Caco-2 (cell line): ENCODE measurements at regions not wholly inside any gene's neighbourhood (a gene's known extent, or its start where the extent isn't known, plus 50 kb on each side); places are given as distances from the start of the nearest gene placed in this dataset.
"Not testable (repeated sequence)": the region's sequence is repeated elsewhere in the genome, so short reads cannot be mapped to it uniquely, and the experiment has no call there.

Experiments
- BruUV-seq: library from RNA; stranded (reverse); fragments of 400-500 nt; replicated peaks from 2 replicates; lab custom pipeline; 2021; lab: Mats Ljungman, UMichigan
- CTCF ChIA-PET: fragments of 300-600 bp; sonication (Branson Sonifier 250); formaldehyde crosslinking; loops from one replicate; lab custom pipeline; 2022; ENCODE audit warnings: antibody characterized with exemption; lab: Charles Lee
- POLR2A ChIA-PET: fragments of 300-600 bp; sonication (Branson Sonifier 250); formaldehyde crosslinking; loops from one replicate; lab custom pipeline; 2022; ENCODE audit warnings: antibody characterized with exemption; lab: Charles Lee
- DNase-seq, 2 experiments: peaks; one replicate each; pipeline versions ENCODE4 v3.0.0 to v3.0.0-alpha.2; 2020 to 2022
- H3K27me3 ChIP-seq: replicated peaks from 2 replicates; pipeline ENCODE4 v1.6.0; 2011; ENCODE audit warnings: low read length; ENCODE audit not compliant: control insufficient read depth, insufficient read depth
- H3K36me3 ChIP-seq: 2 replicates; pipeline ENCODE4 v1.5.1; 2011; ENCODE audit warnings: low read length; ENCODE audit not compliant: control insufficient read depth, insufficient read depth
- H3K4me1 ChIP-seq: fragments of 250-450 bp; sonication (Bioruptor Pico); 2 replicates; pipeline ENCODE4 v1.5.1; 2020; ENCODE audit warnings: mild to moderate bottlenecking
- H3K4me3 ChIP-seq: 2 replicates; pipeline ENCODE4 v1.5.1; 2011; ENCODE audit warnings: low read depth, mild to moderate bottlenecking, control low read depth, low read length
- H3K9me3 ChIP-seq: fragments of 250-450 bp; sonication (Bioruptor Pico); 2 replicates; pipeline ENCODE4 v1.5.1; 2020; ENCODE audit warnings: mild to moderate bottlenecking, moderate library complexity
- H3K27ac Mint-ChIP-seq: one replicate; pipeline ENCODE4 v1.8.0; 2022; ENCODE audit warnings: mixed read lengths; ENCODE audit not compliant: unreplicated experiment
- H3K27me3 Mint-ChIP-seq: one replicate; pipeline ENCODE4 v1.8.0; 2022; ENCODE audit warnings: mixed read lengths; ENCODE audit not compliant: insufficient read depth, unreplicated experiment
- H3K36me3 Mint-ChIP-seq: one replicate; pipeline ENCODE4 v1.8.0; 2022; ENCODE audit warnings: mild to moderate bottlenecking, mixed read lengths; ENCODE audit not compliant: insufficient read depth, unreplicated experiment
- H3K4me1 Mint-ChIP-seq: one replicate; pipeline ENCODE4 v1.8.0; 2022; ENCODE audit warnings: low read depth, mixed read lengths; ENCODE audit not compliant: unreplicated experiment
- H3K4me3 Mint-ChIP-seq: one replicate; pipeline ENCODE4 v1.8.0; 2022; ENCODE audit warnings: mild to moderate bottlenecking, moderate library complexity, mixed read lengths; ENCODE audit not compliant: unreplicated experiment
- H3K9me3 Mint-ChIP-seq: one replicate; pipeline ENCODE4 v1.8.0; 2022; ENCODE audit warnings: mixed read lengths; ENCODE audit not compliant: unreplicated experiment
- intact Hi-C: fragments of 100-400 bp; cut with micrococcal nuclease; formaldehyde crosslinking; loops from one replicate; pipeline ENCODE4 v1.10.0; 2022; ENCODE audit not compliant: unreplicated experiment
- TF ChIP-seq, protein P1 (sequence below), 2 experiments: fragments of 200-600 bp in 1 of 2; IDR thresholded peaks; 1 replicate in 1 of 2; 2 replicates in 1 of 2; pipeline versions ENCODE4 v1.5.1 to v1.8.0; 2011 to 2022; ENCODE audit warnings: antibody characterized with exemption in 1 of 2, control low read depth in 1 of 2, inconsistent platforms in 1 of 2, low read depth in 1 of 2, low read length in 1 of 2, mild to moderate bottlenecking in 1 of 2, moderate library complexity in 1 of 2; ENCODE audit not compliant: insufficient read depth in 1 of 2, severe bottlenecking in 1 of 2, unreplicated experiment in 1 of 2

DNA sequence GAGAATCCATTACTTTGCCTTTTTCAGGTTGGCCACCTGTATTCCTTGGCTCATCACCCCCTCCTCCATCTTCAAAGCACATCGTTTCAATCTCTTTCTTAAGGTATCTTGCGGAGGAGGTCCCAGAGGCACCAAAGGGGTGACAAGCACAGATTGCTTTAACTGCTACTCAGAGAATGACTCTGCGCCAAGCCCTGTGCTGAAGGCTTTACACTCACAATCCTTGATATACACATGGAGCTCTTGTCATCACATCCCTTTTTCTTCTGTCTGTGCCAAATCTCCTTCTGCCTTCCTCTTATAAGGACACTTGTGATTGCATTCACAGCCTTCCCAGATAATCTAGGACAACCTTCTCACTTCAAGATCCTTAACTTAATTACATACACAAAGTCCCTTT is 134.7 kb upstream of the MAMLD1 start:
- H3K27me3 Mint-ChIP-seq = peaks cover 16% of the 10 kb centered on the region
- no peaks in the 10 kb centered on the region for H3K9me3 Mint-ChIP-seq
- CTCF ChIA-PET = no interaction called here
- Histone ChIP-seq H3K4me3 (no peak overlapping the region), H3K9me3 (no peaks in the 10 kb centered on the region), H3K36me3 (no peaks in the 10 kb centered on the region), H3K4me1 (no peaks in the 10 kb centered on the region), H3K27me3 (no peaks in the 10 kb centered on the region)
- H3K36me3 Mint-ChIP-seq = no peaks in the 10 kb centered on the region
- no peaks in the 10 kb centered on the region for H3K4me1 Mint-ChIP-seq
- intact Hi-C loops = no loop called here
- BruUV-seq = no TSS peak
- no peak overlapping the region for H3K27ac Mint-ChIP-seq
- no peak overlapping the region for H3K4me3 Mint-ChIP-seq
- POLR2A ChIA-PET = no interaction called here
- TF ChIP-seq, protein P1, sequence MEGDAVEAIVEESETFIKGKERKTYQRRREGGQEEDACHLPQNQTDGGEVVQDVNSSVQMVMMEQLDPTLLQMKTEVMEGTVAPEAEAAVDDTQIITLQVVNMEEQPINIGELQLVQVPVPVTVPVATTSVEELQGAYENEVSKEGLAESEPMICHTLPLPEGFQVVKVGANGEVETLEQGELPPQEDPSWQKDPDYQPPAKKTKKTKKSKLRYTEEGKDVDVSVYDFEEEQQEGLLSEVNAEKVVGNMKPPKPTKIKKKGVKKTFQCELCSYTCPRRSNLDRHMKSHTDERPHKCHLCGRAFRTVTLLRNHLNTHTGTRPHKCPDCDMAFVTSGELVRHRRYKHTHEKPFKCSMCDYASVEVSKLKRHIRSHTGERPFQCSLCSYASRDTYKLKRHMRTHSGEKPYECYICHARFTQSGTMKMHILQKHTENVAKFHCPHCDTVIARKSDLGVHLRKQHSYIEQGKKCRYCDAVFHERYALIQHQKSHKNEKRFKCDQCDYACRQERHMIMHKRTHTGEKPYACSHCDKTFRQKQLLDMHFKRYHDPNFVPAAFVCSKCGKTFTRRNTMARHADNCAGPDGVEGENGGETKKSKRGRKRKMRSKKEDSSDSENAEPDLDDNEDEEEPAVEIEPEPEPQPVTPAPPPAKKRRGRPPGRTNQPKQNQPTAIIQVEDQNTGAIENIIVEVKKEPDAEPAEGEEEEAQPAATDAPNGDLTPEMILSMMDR (IDR thresholded peaks at IDR 0.05; ENCODE audit: insufficient read depth in 1 of 2, low read depth in 1 of 2, low read length in 1 of 2, severe bottlenecking in 1 of 2, unreplicated experiment in 1 of 2) = no peak
- no peak for DNase-seq

DNA sequence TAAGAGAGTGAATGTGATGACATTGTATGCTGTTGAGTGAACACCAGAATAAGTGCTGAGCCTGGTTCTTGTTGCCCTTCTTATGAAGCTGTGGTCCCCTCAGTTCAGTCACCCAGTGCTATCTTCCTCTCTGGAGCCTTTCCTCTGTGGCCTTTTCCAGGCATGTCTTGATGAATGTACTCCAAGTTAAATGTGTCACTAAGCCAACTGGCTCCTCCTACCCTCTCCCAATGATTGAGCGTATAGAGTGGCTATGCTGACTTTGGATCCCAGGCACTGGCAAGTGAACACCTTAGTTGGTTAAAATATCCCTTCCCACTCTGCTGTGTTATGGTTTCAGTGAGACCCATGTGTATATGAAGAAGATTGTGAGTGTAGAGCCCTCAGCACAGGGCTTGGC is 134.1 kb upstream of the MAMLD1 start:
- Histone ChIP-seq H3K4me1 (no peaks in the 10 kb centered on the region), H3K9me3 (no peaks in the 10 kb centered on the region), H3K4me3 (no peak overlapping the region), H3K27me3 (no peaks in the 10 kb centered on the region), H3K36me3 (no peaks in the 10 kb centered on the region)
- TF ChIP-seq, protein P1 (IDR thresholded peaks at IDR 0.05; ENCODE audit: insufficient read depth in 1 of 2, low read depth in 1 of 2, low read length in 1 of 2, severe bottlenecking in 1 of 2, unreplicated experiment in 1 of 2) = no peak
- no peak for DNase-seq
- no peaks in the 10 kb centered on the region for H3K9me3 Mint-ChIP-seq
- no peak overlapping the region for H3K27ac Mint-ChIP-seq
- POLR2A ChIA-PET = no interaction called here
- no TSS peak for BruUV-seq
- peaks cover 15% of the 10 kb centered on the region for H3K27me3 Mint-ChIP-seq
- CTCF ChIA-PET = no interaction called here
- intact Hi-C loops = no loop called here
- H3K36me3 Mint-ChIP-seq = no peaks in the 10 kb centered on the region
- no peak overlapping the region for H3K4me3 Mint-ChIP-seq
- H3K4me1 Mint-ChIP-seq = no peaks in the 10 kb centered on the region

DNA sequence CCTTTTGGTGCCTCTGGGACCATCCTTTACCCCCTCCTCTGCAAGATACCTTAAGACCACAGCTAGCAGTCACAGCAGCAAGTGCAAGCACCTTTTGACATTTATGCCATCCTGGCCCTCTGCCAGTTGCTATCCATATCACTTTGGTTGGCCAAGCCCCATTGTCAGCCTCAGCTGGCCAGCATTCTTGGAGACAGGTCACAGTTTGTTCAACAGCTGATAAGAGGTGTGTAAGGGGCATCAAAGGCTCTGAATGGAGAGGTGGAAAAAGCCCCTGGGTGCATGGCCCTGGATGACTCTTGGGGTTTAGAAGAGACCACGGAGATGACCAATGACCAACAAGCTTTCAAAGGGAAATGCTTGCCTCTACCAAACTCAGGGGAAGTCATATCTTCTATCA is 133.6 kb upstream of the MAMLD1 start:
- Mint-ChIP-seq H3K4me3 (no peak overlapping the region), H3K27ac (no peak overlapping the region), H3K9me3 (no peaks in the 10 kb centered on the region), H3K27me3 (peaks cover 11% of the 10 kb centered on the region), H3K4me1 (no peaks in the 10 kb centered on the region), H3K36me3 (no peaks in the 10 kb centered on the region)
- BruUV-seq = no TSS peak
- no peak for DNase-seq
- no peaks in the 10 kb centered on the region for H3K4me1 ChIP-seq
- intact Hi-C loops = no loop called here
- ChIA-PET POLR2A (no interaction called here), CTCF (no interaction called here)
- no peaks in the 10 kb centered on the region for H3K27me3 ChIP-seq
- H3K9me3 ChIP-seq = no peaks in the 10 kb centered on the region
- no peaks in the 10 kb centered on the region for H3K36me3 ChIP-seq
- TF ChIP-seq, protein P1 (IDR thresholded peaks at IDR 0.05; ENCODE audit: insufficient read depth in 1 of 2, low read depth in 1 of 2, low read length in 1 of 2, severe bottlenecking in 1 of 2, unreplicated experiment in 1 of 2) = no peak
- no peak overlapping the region for H3K4me3 ChIP-seq

DNA sequence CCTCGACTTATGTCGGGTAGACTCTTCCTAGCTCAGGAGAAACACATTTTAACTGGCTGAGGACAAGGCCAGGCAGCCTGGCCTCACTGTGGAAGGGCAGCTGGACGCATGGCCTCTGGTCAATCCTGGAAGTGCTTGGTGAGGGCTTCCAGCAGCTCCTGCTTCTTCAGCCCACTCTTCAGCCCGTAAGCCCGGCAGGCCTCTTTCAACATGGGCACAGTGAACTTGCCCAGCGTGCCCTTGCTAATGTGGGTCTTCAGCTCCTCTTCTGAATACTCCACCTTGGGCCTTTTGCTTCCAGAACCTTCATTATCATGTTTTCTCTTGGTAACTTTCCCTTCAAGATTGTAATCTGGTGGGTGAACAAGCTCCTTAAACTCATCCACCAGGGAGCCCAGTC is 132.2 kb upstream of the MAMLD1 start:
- H3K9me3 Mint-ChIP-seq, H3K36me3 ChIP-seq, H3K27ac Mint-ChIP-seq, intact Hi-C loops, H3K4me1 Mint-ChIP-seq, H3K36me3 Mint-ChIP-seq, H3K9me3 ChIP-seq, BruUV-seq, DNase-seq, H3K4me3 Mint-ChIP-seq, H3K4me3 ChIP-seq, H3K4me1 ChIP-seq, POLR2A ChIA-PET, H3K27me3 ChIP-seq, CTCF ChIA-PET: not testable (repeated sequence)
- H3K27me3 Mint-ChIP-seq = peaks cover 11% of the 10 kb centered on the region

DNA sequence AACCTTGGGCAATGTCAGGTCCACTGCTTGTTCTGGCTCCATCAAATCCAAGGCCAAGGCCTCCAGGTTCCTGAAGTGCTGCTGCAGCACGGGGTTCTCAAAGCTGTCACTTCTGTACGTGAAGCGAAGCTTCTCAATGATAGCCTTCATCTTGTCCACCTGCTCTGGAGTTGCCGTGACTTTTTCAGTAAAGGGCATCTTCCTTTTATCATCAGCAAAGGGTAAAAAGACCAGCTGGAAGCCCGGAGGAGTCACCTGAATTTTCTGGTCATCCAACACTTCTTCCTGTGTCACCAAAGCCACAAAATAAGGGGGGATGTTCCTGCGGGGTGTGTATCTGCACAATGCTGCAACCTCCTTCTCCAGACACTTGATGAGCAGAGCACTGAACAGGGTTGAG is 131.7 kb upstream of the MAMLD1 start:
- H3K9me3 Mint-ChIP-seq = not testable (repeated sequence)

More for the DNA sequence above, 131.7 kb upstream of the MAMLD1 start:
- H3K4me1 Mint-ChIP-seq, H3K4me3 Mint-ChIP-seq, BruUV-seq, intact Hi-C loops, H3K9me3 ChIP-seq, H3K27me3 Mint-ChIP-seq, H3K36me3 ChIP-seq, POLR2A ChIA-PET, H3K27me3 ChIP-seq, H3K36me3 Mint-ChIP-seq, H3K4me3 ChIP-seq, H3K4me1 ChIP-seq, DNase-seq, CTCF ChIA-PET, H3K27ac Mint-ChIP-seq: not testable (repeated sequence)
